RKO (cell line): ENCODE measurements at regions not wholly inside any gene's neighbourhood (a gene's known extent, or its start where the extent isn't known, plus 50 kb on each side); places are given as distances from the start of the nearest gene placed in this dataset.

ENCODE experiments used
- DNase-seq: peaks from one replicate; pipeline ENCODE4 v3.0.0-alpha.2; 2016; ENCODE audit warnings: low spot score

DNA sequence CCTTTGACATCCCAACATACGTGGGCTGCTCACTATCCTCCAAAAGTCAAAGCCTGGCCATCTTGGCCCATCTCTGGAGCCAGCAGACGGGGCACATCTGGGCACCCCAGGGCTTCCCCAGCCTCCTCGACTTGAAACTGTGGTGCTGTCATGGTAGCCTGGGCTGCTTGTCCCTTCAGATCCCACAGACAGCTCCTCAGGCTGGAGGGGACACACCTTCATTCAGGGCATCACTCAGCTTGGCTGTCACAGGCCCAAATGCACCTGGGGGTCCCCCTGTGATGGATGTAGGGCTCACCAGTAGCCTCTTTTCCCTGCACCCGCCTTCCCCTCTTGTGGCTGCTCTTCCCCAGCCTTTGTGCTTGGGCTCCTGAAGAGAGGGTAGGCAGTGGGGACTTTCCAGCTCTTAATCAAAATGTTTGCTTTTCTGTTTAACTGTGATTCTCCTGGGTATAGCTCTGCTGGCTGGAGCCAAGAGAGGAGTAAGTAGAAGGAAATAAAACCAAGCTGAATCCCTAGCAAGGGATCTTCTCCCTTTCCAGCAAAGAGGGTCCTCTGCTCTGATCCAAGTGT lies 92.3 kb downstream of the GYPC start:
- no peak for DNase-seq

DNA sequence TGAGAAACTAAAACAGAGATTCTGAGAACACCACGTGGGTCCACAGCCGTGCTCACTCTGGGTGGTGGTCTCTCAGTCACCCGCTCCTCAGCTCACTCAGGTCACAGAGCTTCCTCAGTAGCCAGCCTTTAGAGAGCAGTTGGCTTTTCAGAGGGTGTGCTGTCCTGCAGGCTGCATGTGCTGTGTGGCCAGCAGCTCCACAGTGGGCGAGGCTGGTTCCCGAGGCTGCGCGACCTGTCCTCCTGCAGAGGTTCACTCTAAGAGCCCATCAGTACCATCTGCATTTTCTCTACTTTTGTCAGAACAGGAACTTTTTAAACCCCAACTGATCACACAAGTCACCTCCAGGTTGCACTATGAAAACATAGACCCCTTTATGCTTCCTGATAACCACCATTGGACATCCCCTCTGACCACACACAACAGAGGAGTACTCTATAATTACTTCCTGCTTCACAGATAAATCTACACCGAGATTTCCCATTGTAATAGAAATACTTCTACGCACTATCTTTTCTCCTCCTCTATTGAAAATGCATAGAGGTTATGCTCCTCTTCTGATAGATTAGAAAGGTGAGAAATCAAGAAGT lies 93.1 kb downstream of the GYPC start:
- DNase-seq, result no peak

DNA sequence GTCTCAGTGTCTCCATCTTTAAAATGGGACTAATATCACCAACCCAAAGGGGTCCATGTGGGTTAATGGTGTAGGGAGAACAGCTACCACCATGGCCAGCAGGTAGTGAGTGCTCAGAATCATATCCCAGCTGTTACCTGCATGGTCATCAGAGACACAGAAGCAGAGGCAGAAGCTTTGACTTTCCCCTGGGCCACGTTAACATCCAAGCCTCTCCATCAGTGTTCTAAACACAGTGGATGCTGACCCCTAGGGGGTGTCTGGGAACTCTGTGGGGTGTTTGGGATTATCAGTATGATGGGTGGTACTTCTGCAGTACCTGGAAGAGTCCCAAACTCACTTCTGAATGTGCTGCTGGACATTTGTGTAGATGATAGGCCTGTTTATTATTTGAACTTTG lies 93.6 kb downstream of the GYPC start:
- no peak for DNase-seq

DNA sequence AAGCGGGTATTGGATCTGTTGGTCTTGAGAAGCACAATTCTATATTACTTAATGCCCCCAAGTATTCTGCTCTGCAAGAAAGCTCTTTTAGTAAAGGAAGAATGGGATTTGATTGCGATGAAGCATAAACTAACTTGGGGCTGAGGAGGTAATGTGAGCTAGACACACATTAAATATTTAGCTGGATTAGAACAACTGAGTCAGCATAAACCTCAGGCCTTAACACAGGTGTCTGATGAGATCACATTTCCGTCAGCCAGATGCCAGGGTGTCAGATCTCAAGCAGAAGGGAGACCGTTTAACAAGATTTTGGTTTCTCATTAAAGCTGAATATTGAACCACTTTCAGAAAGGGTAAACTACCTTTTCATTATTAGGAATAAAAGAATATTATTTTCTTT lies 94.5 kb downstream of the GYPC start:
- DNase-seq, result no peak

DNA sequence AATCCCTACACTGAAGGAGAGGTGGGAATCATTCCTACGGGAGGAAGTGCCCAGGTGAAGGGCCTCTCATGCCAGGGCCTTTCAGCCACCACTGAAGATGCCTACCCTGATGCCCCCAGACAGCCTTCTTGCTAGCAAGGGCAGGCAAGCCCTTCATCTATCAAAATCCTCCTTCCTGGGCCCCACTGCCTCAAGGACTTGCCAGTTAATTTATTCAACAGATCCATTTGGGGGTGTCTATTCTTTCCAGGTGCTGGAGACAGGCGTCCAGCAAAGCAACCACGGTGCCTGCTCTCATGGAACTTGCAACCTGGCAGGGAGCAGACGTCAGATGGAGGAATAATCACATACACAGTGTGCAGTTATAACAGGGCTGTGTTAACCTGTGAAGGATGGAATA lies 95.5 kb downstream of the GYPC start:
- DNase-seq, result no peak

DNA sequence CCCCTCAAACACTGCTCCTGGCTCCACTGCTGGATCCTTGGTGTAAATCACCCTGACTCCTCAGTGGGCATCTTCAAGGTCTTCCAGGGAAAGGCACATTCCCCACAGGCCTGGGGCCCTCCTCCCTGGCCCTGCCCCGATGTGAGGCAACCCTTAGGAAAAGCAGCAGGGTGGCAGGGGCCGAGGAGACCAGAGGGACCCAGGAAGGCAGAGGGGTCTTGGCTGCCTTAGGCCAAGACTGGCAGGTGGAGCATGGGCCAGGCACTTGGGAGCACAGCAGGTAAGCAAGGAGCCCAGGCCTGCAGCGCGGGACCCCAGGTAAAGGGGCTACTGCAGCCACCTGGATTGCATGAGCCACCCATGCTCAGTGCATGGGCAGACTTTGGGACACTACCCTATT lies 96.9 kb downstream of the GYPC start:
- no peak for DNase-seq

DNA sequence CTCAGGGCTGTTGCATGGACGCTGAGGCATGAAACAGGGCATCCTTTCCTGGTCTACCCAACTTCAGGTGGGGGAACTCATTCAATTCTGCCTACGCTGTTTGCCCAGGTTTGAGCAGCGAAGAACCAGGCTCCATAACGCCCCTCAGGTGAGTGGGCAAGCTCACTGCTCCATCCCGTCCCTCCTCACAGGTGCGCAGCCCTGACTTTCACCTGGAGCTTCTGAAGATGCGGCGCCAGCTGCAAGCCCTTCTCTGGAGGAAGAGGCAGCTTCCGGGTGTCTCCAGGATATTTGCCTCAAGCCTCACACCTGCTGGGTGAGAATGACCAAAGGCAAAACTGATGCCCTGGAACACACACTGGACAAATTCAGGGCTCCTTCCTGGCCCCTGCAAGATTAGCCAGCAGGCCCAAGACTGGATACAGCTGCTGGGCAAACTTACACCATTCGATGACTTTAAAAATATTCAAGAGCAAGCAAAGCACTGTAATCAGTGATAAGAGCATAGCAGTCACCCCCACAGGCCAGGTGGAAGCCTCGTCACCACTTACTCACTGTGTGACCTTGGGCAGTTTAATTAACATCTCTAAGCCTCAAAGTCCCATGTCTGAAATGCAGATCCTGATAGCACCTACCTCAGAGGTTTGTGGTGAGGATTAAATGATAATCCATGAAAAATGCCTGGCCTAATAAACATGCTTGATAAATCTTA lies 97.7 kb downstream of the GYPC start:
- no peak for DNase-seq

DNA sequence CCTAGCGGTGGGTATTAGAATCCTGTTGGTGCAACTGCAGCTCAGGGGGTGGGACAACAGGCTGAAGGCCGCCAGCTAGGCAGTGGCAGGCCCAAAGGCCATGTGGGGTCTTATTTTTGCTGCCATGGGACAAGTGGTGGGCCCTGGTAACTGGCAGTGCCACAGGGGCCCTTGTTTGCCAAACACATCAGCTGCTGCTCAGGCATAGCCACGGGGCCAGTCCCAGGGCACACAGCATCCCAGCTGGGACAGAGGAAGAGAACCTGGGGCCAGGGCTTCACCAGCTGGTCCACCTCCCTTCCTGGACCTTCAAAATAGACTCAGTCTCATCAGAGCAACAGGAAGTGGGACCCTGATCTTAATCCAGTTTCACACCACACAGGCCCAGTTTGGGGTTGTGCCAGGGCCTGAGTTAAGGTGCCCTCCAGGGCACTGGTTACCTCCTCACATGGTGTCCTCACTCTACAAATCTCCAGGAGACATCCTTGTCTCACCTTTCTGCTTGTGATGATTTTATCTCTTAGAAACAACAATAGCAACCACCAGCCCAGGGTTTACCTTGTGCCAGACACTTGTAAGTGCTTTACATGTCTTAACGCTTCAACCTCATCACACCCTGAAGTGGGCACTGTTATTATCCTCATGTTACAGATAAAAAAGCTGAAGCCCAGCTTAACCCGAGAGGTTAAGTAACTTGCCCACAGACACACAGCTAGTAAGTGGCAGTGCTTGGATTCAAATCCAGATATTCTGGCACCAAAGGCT lies 98.5 kb downstream of the GYPC start:
- DNase-seq, result no peak

DNA sequence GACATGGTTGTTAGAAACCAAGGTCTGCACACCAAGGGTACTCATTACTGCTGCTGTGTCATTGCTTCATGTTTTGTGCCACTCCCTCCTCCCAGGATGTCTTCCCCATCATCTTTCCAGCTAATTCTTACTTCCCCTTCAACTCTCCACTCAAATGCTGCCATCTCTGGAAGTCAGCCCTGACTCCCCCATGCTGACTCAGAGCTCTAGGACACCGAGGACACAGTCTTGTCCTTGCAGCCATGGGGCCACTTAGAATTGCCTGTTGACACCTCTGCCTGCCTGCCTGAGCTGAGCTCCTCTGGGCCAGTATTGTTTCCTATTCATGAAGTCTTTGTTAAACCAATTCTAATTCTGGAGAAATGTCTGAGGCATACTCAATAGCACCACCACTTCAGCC lies 100.2 kb downstream of the GYPC start:
- no peak for DNase-seq

DNA sequence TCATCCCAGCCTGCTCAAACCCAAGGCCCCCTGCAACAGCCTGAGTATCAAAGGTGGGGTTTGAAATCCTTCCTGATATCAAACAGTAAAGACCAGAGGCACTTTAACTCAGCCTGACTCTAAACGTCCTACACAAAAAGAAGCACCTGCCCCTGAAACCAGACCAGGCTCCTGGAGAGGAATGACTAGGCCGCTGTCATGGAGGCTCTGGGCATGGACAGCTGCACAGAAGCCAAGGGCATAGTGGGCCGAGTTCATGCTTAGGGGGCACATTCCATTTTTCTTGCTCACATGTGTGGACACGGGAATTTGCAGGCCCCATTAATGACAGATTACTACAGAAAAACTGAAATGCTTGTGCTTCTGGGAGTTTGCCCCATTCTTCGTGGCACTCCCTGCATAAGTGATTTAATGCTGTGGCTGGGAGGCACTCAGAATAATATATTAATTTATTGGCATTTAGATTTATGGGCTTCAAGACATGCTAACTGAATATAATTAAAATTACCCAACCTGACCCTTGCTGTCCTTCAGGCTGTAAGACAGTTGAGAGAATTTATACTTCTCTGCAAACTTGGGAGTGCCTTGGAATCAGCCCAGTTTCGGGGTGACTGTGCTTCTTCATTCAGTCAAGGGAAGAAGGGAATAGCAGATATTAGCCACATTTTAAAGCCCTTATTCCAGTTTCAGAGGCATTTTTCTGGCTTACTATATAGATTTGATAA lies 105.5 kb downstream of the GYPC start:
- DNase-seq, result no peak

DNA sequence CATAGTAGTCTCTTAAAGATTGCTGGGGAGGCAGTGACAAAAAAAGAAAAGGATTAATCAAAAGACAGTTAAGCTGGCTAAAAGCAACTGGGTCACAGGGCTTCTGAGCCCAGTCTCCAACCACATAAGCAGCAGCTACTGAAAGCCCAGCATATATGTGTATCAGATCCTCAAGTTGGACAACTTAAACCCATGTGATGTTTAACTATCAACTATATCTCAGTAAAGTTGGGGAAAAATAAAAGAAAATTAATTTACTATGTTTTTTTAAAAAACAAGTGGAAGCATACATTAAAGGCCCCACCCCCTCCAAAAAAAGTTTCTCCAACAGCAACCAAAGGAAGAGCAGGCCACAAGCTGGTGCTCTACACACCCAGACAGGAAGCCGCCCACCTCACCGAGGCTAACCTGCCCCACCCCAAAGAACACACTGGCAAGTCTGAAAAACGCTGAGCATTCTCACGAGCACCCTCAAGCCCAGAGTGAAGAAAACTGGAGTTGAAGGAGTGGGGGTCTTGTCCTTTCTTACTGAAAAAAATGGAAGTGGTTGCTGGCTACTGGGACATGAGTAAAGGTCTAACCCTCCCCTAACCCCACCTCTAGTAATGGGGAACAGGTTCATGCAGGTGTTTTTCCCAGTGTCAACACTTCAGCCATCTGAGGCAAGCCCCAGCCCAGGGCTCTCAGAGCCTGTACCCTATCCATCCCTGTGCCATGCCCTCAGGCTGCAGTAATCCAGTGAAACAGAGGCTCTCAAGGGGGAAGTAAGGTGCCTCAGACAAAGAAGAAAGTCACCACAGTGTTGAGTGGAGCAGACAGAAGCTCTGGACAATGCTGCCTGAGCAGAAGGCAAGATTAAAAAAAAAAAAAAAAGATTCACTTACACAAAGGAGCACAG lies 106.3 kb downstream of the GYPC start:
- no peak for DNase-seq

DNA sequence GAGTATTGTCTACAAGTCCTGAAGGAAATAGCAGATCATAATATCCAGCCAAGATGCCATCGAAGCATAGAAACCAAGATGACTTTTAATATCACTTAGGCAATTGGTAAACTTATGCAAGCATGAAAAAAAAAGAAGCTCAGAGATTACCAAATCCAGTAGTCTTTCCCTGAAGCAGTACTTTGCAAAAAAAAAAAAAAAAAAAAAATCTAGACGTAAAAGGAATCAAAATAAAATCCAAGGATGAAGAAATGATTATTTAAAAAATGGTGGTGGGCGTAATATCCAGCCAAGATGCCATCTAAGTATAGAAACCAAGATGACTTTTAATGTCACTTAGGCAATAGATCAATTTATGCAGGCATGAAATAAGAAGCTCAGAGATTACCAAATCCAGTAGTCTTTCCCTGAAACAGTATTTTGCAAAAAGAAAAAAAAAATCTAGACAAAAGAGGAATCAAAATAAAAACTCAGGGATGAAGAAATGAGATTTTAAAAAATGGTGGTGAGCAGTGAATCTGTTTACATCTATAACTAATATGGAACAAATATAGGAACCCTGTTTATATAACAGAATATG lies 108.8 kb downstream of the GYPC start:
- no peak for DNase-seq

DNA sequence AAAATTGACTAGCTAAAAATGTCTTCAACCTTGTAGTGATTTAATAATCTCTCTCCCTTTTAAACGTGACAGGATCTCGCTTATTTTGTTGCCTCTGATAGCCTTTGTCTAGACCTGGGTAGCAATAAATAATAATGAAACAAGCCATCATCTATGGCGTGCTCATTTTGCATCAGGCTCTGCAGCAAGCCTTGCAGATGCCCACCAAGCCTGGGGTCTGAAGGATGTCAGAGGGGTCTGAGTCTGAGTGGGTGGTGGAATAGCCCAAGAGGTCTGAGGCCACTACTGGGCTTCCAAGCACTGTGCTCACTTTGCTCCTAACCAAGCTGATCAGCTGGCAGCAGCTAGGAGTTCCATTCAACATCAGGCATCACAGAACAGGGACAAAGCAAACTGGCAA lies 109.4 kb downstream of the GYPC start:
- DNase-seq, result no peak

DNA sequence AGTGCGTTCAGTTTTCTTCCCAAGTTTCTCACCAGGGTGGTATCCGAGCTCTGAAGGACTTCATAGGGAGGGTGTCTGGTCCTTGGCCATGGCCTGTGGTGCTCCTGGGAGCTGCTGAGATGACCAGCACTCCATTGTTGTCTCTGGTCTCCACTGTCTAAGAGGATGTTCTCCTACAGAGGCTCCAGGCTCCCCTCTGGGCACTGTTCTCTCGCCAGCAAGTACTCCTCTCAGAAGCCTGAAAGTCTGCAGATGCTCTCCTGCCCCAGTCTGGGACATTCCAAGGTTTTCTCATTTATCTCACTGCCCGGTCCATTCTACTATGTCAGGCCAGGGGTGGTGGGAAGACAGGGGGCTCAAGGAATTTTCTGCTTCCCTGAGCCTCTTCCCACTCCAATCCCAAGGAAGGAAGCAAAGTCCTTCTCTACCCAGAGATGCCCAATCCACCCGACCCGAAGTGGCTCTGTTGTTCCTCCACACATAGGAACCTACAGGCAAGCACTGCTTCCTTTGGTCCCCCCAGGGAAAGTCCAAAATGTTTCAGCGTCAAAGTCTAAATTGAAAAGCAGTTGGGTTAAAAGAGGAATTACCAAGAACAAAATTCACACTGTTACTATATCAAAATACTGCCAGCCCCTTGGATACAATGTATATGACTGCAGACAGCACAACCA lies 110.5 kb downstream of the GYPC start:
- no peak for DNase-seq

DNA sequence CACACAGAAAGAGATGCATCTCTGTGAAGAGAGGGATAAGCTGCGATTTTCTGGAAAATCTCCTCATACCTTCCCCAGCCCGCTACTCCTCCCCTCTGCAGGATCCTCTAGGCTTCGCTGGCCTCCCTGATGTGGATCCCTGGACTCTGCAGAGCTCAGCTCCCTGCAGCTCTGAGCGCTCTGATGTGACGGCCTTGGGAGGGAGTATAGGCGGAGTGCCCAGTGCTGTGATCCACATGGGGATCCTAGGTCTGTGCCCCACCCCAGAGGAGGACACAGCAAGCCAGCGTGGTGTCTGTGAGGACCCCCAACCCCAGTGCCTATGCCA lies 111.0 kb downstream of the GYPC start:
- DNase-seq, result no peak

DNA sequence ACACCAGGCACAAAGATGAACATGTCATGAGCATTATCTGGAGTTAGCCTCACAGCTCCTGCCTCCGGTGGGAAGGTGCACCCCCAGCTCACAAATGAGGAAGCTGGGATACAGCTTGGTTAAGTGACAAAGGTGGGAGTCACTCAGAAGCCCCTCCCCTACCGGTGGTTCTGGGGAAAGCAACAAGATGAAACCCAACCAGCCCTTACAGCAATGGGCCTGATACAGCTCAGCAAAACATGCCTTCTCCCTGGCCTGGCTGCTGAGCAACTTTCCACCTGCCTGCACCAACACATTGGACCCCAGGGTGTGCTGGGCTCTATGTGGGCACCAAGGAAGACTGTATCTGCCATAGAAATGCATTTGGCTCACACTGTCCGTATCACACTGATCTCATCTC lies 113.2 kb downstream of the GYPC start:
- no peak for DNase-seq

DNA sequence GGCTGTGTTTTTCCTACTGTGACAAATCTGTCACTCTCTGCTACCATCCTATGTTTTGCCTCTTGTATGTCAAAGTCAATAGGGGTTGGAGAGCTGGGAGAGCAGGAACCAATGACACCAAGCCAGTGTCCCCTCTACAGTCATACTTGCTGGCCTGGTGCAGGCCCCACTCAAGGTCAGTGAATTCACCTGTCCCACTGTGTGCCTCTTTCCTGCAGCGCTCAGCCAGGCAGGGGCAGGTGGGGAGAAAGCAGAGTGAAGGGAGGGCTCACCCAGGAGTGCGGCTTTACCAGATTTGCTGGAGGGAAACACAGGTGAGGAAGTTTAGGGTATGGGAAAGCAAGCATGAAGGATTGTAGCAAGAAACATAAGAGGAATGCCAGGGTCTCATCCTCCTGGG lies 114.5 kb downstream of the GYPC start:
- no peak for DNase-seq

DNA sequence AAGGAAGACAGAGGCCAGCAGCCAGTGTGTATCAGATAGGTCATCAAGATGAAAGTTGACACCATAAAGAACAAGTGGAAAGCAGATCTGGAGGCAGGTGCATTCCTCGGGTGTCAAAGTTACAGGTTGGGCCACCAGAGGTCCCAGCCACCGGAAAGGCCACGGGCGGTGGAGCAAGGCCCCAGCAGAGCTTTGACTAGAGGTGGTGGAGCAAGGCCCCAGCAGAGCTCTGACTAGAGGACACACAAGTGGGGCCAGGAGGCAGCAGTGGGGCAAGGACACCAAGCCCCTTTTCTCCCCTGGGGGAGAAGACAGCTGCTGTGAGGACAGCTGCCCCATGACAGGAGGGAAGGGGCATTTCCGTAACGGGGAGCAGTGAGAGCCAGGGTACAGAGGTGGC lies 115.1 kb downstream of the GYPC start:
- DNase-seq, result no peak

DNA sequence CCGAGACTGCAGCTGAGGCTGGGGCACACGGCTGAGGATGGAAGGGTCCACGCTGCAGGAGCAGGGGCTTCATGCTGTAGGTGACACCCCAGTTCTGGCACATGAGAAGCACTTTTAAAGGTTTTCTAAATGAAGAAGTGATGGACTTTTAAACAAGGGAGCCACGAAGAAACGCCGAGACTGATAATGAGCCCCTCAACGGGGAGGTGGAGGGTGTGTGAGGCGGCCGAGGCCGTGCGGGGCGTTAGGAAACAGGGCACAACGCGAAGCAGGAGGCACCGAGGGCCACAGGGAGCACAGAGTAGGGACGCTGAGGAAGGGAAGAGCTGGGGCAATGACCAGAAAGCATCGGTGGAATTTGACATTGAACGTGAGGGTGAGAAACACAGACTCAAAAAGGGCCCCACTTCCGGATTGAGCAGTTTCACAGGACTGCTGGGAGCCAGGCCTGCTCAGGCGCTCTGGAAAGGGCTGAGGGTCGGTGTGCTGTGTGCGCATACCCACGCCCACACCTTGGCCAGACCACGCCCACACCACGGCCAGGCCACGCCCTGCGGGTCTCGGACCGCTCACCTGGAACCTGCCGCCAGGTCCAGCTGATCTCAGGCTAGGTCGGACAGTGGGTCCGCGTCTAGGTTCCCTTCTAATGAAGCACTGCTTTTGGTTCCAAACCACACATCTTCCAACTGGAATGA lies 115.7 kb downstream of the GYPC start:
- DNase-seq, result no peak

DNA sequence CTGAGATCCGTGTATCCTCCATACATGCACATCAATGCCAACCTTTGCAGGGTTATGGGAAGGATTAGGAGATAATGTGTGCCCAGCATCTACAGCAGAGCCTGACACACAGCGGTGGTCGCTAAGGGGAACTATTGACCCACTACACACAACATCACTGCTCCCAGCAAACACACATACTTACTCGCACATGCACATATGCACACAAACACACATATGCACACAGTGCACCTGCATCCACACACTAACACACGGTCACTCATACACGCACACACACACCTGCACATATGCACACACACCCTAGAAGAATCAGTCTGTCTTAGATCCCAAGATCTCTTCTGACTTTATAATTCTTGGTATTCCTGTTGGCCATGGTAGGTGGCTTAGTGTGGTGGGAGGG lies 118.3 kb downstream of the GYPC start:
- DNase-seq, result no peak
